Putamen (tissue), 1 donor: ENCODE measurements at regions not wholly inside any gene's neighbourhood (a gene's known extent, or its start where the extent isn't known, plus 50 kb on each side); places are given as distances from the start of the nearest gene placed in this dataset.

Experiments
- DNase-seq: peaks from one replicate; pipeline ENCODE4 v3.0.0-alpha.2; 2016; ENCODE audit warnings: low spot score

GRCh38 chr3:67288466-67289106 lies 290.5 kb downstream of the KBTBD8 start:
- no peak for DNase-seq

- no peak for DNase-seq
Measured at GRCh38 chr3:67289626-67290025, 291.5 kb downstream of the KBTBD8 start.

DNA sequence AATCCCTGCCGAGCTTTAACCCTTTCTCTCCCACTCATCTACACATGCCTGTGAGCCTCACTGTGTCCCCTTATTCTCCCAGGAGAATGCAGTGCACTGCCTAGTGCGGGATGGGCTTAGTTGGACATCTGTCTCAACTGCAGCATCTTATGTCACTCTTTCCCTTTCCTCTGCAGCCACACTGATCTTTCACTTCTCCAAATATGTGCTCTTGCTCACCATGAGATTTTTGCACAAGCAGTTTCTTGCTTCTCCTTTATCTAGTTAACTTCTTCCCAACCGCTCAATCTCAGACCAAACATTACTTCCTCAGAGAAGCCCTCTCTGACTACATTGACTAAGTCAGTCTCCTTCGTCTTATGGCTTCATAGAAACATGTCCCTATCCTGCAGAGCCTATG lies 292.3 kb downstream of the KBTBD8 start:
- peak; percentile 32 for DNase-seq

DNA sequence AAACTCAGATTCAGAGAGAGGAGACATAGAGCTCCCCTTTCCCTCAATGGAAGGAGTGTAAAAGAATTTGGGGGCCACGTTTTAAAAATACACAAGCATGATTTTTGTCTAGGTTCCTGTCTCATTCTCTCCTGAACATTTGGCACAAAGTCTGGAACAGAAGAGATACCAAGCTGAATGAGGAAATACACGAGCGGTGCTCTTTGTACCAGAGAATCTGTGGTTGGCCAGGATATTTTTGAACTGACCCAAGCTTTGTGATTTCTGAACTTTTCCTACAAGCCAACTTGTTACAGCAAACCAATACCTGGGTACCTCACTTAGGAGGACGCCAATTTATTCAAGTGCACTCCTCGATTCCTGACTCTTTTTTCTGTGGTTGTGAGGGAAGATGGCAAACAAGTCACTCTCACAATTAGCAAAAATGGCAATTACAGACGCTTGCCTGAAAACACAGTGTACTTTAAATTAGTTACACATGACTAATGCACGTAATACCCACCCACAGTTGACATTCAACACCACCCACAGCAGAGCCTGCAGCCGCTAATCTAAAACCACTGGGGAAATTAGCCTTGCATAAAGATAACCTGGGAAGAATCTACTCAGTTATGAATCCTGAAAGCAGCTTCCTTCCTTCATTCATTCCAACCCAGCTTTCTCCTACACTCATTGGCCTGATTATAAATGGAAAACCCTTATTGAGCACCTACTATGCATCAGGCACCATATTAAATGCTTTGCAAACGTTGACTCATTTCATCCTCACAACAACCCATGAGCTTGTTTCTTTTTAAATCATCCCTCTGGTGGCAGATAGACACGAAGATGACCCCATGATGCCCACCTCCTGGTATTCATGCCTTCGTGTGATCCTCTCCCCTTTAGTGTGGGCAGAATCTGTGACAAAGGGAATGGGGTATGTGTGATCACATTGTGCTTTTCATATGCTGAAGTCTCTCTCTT lies 293.5 kb downstream of the KBTBD8 start:
- peak; percentile 15 for DNase-seq

DNA sequence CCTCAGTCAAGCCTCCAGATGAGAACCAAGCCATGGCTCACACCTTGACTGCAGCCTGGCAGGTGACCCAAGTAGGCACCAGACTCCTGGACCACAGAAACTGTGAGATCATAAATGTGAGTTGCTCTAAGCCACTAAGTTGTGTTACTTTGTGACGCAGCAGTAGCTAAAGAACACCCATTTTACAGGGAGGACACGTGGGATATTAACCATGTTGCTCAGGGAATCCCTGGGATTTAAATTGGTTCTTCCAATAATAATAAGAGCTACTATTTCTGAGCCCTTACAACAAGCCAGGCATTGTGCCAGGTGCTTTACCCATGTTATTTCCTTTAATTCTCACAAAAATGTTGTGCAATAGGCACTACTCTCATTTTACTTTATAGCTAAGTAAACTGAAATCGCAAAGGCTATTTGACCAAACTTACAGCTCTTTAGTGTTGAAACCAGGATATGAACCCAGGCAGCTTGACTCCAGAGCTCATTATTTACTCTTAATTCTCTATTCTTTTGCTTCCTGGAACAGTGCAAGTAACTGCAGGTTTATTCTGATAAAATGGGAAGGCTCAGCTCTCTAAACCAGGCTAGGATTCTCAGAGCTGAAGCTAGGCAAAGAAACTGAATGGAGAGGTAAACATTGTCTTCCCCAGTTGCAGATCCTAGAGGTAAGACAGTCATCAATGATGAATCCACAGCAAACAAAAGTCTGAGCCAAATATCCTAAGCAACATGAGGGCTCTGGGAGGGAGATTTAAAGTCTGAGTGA lies 294.4 kb downstream of the KBTBD8 start:
- DNase-seq: no peak

GRCh38 chr3:67294341-67294740 lies 296.2 kb downstream of the KBTBD8 start:
- DNase-seq: no peak

DNA sequence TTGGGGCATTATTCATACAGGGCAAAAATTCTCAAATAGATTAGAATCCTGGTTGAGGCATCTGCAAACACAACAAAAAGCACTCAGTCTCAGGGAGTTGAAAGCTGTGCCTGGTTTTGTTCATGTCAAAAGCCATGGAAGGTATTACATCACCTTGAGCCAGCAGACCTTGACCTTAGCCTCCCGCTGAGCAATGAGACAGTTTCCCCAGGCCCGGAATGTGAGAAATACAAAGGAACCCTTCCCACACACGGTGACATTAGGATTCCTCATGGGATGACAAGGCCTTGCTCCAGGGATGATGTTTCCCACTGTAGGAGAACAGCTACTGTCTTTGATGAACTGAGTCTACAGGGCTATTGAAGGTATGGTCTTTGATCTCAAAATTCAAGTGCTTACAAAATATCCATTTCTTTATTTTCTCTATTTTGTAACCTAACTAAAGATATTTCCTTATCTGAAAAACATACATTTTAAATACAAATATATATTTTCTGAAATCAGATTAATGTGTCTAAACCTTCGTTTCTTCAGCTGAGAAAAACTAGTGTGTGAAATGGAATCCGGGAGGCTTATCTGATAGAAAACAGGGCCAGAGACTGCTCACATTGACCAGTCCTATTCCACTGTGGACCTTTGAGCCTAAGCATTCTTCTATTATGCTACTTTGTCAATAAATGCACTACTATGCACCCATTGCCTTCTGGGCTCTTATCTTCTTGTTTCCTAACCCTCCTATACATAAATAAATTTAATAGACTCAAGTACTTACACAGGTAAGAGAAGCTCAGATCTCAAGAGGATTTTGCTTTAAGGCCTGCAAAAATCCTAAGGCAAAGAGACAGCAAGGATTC lies 298.2 kb downstream of the KBTBD8 start:
- no peak for DNase-seq

DNA sequence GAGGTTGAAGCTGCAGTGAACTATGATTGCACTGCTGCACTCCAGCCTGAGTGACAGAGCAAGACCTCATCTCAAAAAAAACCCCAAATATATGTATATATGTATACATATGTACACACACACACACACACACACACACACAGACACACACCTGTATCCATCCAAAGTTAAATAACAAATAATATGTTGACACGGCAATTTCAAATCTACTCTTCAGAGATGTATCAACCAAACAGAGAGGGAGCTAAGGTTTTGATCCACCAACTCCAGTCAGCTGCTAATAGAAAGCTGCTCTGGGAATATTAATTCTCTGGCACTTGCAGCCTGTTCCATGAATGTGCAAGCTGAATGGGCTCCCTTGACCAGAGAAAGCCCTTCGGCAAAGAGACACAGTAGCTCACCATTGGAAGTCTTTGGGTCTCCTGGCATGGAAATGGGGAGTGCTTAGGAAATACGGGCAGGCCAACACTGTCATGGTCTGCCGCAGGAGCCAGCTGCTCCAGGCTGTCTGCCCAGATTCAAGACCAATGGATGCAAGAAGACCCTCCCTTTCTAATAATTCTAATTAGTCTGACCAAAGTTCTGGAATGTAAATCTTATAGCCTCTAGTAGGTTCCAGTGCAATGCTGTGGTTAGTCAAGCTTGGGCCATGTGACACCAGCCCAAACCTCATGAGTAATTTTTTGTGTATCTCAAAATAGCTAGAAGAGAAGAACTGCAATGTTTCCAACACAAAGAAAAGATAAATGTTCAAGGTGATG lies 299.8 kb downstream of the KBTBD8 start:
- no peak for DNase-seq

- no peak for DNase-seq
Measured at GRCh38 chr3:67301556-67301955, 303.4 kb downstream of the KBTBD8 start.

- no peak for DNase-seq
Measured at GRCh38 chr3:67302489-67302888, 304.4 kb downstream of the KBTBD8 start.

DNA sequence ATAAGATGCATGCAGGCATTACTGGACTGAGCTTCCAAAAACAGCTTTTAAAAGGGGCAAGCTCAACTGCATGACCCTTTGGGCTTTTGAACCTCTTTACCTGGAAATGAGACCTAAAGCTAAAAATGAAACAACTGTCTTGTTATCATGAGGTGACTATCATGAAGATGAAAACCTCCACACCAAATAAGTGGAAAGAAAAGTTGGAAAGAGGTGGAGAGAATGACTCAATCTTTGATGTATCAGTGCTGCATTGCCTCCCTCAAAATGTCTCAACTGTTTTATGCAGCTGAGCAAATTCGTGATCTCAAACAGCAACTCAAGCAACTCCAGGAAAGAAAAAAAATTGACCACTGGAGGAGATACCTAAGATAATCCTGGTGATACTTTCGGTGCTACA lies 307.1 kb downstream of the KBTBD8 start:
- DNase-seq: no peak

- DNase-seq: no peak
Measured at GRCh38 chr3:67305922-67306321, 307.8 kb downstream of the KBTBD8 start.

DNA sequence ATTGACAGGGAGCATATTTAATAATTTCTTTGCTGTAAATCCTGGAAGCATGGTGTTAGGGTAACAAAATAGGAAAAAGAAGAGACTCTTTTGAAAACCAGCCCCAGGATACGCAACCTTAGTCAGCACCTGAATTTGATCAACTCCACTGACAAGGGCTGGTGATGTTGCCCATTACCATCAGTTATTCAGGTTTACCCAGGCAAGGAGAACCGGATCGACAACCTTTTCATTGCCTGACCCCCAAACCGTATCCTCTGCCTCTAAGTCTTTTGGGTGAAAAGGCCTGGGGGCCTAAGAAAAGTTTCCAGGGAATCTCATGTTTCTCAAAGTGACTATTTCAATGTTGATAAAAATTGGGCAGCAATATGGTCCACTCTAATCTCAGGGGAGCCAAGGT lies 313.3 kb downstream of the KBTBD8 start:
- no peak for DNase-seq

GRCh38 chr3:67312155-67312554 lies 314.0 kb downstream of the KBTBD8 start:
- DNase-seq: no peak

DNA sequence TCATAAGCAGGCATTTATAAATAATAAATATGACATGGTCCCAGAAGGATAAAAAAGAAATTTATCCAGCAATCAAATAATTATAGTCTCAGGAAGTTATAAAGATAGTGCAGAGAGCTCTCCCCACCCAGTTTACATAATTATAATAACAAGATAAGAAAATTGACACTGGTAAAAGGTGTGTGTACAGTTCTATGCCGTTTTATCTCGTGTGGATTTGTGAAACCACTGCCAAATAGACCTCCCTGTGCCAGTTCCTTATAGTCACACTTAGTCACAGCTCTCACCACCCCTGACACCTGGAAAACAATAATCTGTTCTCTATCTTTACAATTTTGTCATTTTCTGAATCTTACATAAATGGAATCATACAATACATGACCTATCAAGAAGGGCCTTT lies 320.1 kb downstream of the KBTBD8 start:
- DNase-seq: no peak

GRCh38 chr3:67324554-67324953 lies 326.4 kb downstream of the KBTBD8 start:
- DNase-seq: no peak
